Neural progenitor cell (in vitro differentiated cells): ENCODE measurements at regions not wholly inside any gene's neighbourhood (a gene's known extent, or its start where the extent isn't known, plus 50 kb on each side); places are given as distances from the start of the nearest gene placed in this dataset.

Experiments
- DNase-seq: peaks from one replicate; pipeline ENCODE4 v3.0.0-alpha.2; 2016; ENCODE audit warnings: low spot score
- H2AFZ ChIP-seq: fragments of 200-600 bp; sonication (generic); replicated peaks from 2 replicates; pipeline ENCODE4 v1.6.1; 2016; ENCODE audit warnings: antibody characterized with exemption
- H3F3A ChIP-seq: fragments of 200-600 bp; sonication (generic); 2 replicates; pipeline ENCODE4 v1.6.1; 2016; ENCODE audit warnings: antibody characterized with exemption, low read depth
- H3K27ac ChIP-seq: fragments of 200-600 bp; sonication (generic); 2 replicates; pipeline ENCODE4 v1.5.1; 2016; ENCODE audit warnings: mild to moderate bottlenecking
- H3K27me3 ChIP-seq: fragments of 200-600 bp; sonication (generic); 2 replicates; pipeline ENCODE4 v1.6.1; 2016; ENCODE audit warnings: mild to moderate bottlenecking, moderate library complexity
- H3K36me3 ChIP-seq: fragments of 200-600 bp; sonication (generic); 2 replicates; pipeline ENCODE4 v1.5.1; 2016
- H3K4me1 ChIP-seq: fragments of 200-600 bp; sonication (generic); 2 replicates; pipeline ENCODE4 v1.6.1; 2016; ENCODE audit warnings: mixed run types
- H3K4me2 ChIP-seq: fragments of 200-600 bp; sonication (generic); 2 replicates; pipeline ENCODE4 v1.6.1; 2016
- H3K4me3 ChIP-seq: fragments of 200-600 bp; sonication (generic); 2 replicates; pipeline ENCODE4 v1.5.1; 2016
- H3K79me2 ChIP-seq: fragments of 200-600 bp; sonication (generic); 2 replicates; pipeline ENCODE4 v1.6.1; 2016; ENCODE audit warnings: low read depth
- H3K9ac ChIP-seq: fragments of 200-600 bp; sonication (generic); 2 replicates; pipeline ENCODE4 v1.6.1; 2016
- H3K9me3 ChIP-seq: fragments of 200-600 bp; sonication (generic); 2 replicates; pipeline ENCODE4 v1.5.1; 2016; ENCODE audit warnings: low read depth
- H4K20me1 ChIP-seq: fragments of 200-600 bp; sonication (generic); 2 replicates; pipeline ENCODE4 v1.6.1; 2016; ENCODE audit warnings: low read depth
- H3K27ac Mint-ChIP-seq: 3 replicates; pipeline ENCODE4 v1.8.0; 2021; ENCODE audit warnings: mixed read lengths
- H3K27me3 Mint-ChIP-seq: 2 replicates; pipeline ENCODE4 v1.8.0; 2022; ENCODE audit warnings: low read depth, mild to moderate bottlenecking, inconsistent platforms, moderate library complexity, mixed read lengths; ENCODE audit not compliant: insufficient read depth
- H3K36me3 Mint-ChIP-seq: 3 replicates; pipeline ENCODE4 v1.8.0; 2021; ENCODE audit warnings: mixed read lengths
- H3K4me1 Mint-ChIP-seq: 3 replicates; pipeline ENCODE4 v1.8.0; 2021; ENCODE audit warnings: mixed read lengths
- H3K4me3 Mint-ChIP-seq: 3 replicates; pipeline ENCODE4 v1.8.0; 2021; ENCODE audit warnings: mild to moderate bottlenecking, moderate library complexity, mixed read lengths
- H3K9me3 Mint-ChIP-seq: 3 replicates; pipeline ENCODE4 v1.8.0; 2020; ENCODE audit warnings: mixed read lengths
- EZH2 ChIP-seq: fragments of 200-600 bp; sonication (generic); IDR thresholded peaks from 2 replicates; pipeline ENCODE4 v1.6.1; 2017; ENCODE audit warnings: antibody characterized with exemption, mild to moderate bottlenecking, moderate library complexity
- EZH2phosphoT487 ChIP-seq: fragments of 200-600 bp; sonication (generic); IDR thresholded peaks from 2 replicates; pipeline ENCODE4 v1.6.1; 2017; ENCODE audit warnings: antibody characterized with exemption
- TF ChIP-seq, protein P1 (sequence below): fragments of 200-600 bp; sonication (generic); IDR thresholded peaks from 2 replicates; pipeline ENCODE4 v1.5.1; 2017; ENCODE audit warnings: antibody characterized with exemption, mild to moderate bottlenecking

DNA sequence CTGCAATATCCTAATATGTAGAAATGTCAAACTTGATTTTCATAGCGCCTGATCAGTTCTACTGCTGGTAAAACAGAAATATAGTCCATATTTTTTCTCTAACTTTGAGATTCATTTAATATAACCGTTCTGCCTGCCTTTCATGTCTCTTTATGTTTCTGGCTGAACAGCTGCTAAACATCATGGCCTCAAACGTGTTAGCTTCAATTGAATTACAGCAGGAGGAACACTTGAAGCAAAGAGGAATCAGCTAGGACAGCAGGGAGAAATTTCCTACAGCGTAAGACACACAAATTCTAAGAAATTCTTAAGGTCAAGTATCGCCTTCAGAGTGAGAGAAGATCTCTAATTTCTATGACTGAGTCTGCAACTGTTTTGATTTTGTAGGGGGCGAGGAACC lies 433.2 kb downstream of the FBXO15 start:
- Mint-ChIP-seq H3K4me3 (no peak overlapping the region), H3K27me3 (peaks cover 2% of the 10 kb centered on the region), H3K4me1 (no peaks in the 10 kb centered on the region), H3K36me3 (no peaks in the 10 kb centered on the region), H3K9me3 (no peaks in the 10 kb centered on the region), H3K27ac (no peak overlapping the region)
- Histone ChIP-seq H3K27me3 (no peaks in the 10 kb centered on the region), H3K4me3 (no peak overlapping the region), H3K4me2 (no peak overlapping the region), H3K79me2 (no peaks in the 10 kb centered on the region), H2AFZ (no peak overlapping the region), H4K20me1 (no peaks in the 10 kb centered on the region), H3K27ac (no peak overlapping the region), H3F3A (no peaks in the 10 kb centered on the region), H3K9ac (no peak overlapping the region), H3K4me1 (no peaks in the 10 kb centered on the region), H3K36me3 (no peaks in the 10 kb centered on the region), H3K9me3 (no peaks in the 10 kb centered on the region)
- DNase-seq = no peak
- TF ChIP-seq EZH2phosphoT487 (no peak), EZH2 (no peak)
- TF ChIP-seq, protein P1, sequence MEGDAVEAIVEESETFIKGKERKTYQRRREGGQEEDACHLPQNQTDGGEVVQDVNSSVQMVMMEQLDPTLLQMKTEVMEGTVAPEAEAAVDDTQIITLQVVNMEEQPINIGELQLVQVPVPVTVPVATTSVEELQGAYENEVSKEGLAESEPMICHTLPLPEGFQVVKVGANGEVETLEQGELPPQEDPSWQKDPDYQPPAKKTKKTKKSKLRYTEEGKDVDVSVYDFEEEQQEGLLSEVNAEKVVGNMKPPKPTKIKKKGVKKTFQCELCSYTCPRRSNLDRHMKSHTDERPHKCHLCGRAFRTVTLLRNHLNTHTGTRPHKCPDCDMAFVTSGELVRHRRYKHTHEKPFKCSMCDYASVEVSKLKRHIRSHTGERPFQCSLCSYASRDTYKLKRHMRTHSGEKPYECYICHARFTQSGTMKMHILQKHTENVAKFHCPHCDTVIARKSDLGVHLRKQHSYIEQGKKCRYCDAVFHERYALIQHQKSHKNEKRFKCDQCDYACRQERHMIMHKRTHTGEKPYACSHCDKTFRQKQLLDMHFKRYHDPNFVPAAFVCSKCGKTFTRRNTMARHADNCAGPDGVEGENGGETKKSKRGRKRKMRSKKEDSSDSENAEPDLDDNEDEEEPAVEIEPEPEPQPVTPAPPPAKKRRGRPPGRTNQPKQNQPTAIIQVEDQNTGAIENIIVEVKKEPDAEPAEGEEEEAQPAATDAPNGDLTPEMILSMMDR = no peak

DNA sequence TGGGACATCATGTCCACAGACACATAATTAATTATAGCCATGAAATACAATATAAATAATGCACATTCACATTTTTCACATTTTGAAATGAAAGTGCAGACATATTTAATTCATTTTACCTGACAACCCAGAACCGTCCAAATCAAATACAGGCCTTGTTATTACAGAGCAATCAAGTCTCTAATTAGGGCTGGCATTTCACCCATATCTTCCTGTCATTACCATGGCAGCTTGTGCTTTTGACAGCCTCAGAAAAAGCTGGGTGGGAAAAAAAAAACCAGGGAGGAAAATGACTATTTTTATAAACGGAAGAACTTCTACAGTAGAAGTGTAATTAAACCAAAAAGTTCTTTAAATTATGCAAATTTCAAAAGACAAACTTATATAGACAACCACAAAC lies 436.4 kb downstream of the FBXO15 start:
- no peaks in the 10 kb centered on the region for H3K79me2 ChIP-seq
- H3K27me3 Mint-ChIP-seq = no peaks in the 10 kb centered on the region
- no peaks in the 10 kb centered on the region for H4K20me1 ChIP-seq
- H3F3A ChIP-seq = no peaks in the 10 kb centered on the region
- H3K9me3 ChIP-seq = no peaks in the 10 kb centered on the region
- no peaks in the 10 kb centered on the region for H3K27me3 ChIP-seq
- no peak overlapping the region for H3K4me3 ChIP-seq
- no peak overlapping the region for H3K27ac Mint-ChIP-seq
- no peaks in the 10 kb centered on the region for H3K9me3 Mint-ChIP-seq
- no peak overlapping the region for H2AFZ ChIP-seq
- H3K4me2 ChIP-seq = no peak overlapping the region
- no peak overlapping the region for H3K9ac ChIP-seq
- no peaks in the 10 kb centered on the region for H3K4me1 ChIP-seq
- DNase-seq = no peak
- H3K4me3 Mint-ChIP-seq = no peak overlapping the region
- TF ChIP-seq EZH2 (no peak), EZH2phosphoT487 (no peak)
- TF ChIP-seq, protein P1 = no peak
- no peak overlapping the region for H3K27ac ChIP-seq
- H3K4me1 Mint-ChIP-seq = no peaks in the 10 kb centered on the region
- H3K36me3 Mint-ChIP-seq = no peaks in the 10 kb centered on the region
- no peaks in the 10 kb centered on the region for H3K36me3 ChIP-seq

DNA sequence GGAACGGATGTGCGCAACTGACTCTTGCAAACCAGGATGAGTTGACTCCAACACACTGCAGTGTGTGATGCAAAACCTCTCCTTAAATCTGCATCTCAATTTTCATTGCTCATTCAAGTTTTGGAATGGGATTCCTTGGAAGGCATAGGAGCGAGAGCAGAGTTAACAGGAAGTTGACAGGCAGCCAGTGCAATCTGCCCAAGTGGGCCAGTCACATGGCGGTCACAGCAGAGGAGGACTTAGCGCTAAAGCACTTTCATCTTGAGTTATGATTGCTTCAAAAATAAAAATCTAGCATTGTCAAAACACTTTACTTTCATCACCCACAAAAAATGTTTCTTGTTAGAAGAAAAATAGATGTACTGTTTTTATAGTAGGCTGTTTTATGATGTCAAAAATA lies 439.0 kb downstream of the FBXO15 start:
- H3K9me3 ChIP-seq = no peaks in the 10 kb centered on the region
- H3K4me1 Mint-ChIP-seq = no peaks in the 10 kb centered on the region
- H3K27me3 ChIP-seq = no peaks in the 10 kb centered on the region
- no peaks in the 10 kb centered on the region for H4K20me1 ChIP-seq
- no peaks in the 10 kb centered on the region for H3K79me2 ChIP-seq
- H3K36me3 Mint-ChIP-seq = no peaks in the 10 kb centered on the region
- peak overlapping the region; percentile 11 for H2AFZ ChIP-seq
- no peak overlapping the region for H3K9ac ChIP-seq
- no peaks in the 10 kb centered on the region for H3K27me3 Mint-ChIP-seq
- no peak overlapping the region for H3K27ac Mint-ChIP-seq
- no peaks in the 10 kb centered on the region for H3F3A ChIP-seq
- no peak overlapping the region for H3K4me3 Mint-ChIP-seq
- no peaks in the 10 kb centered on the region for H3K4me1 ChIP-seq
- H3K36me3 ChIP-seq = no peaks in the 10 kb centered on the region
- no peak overlapping the region for H3K27ac ChIP-seq
- H3K9me3 Mint-ChIP-seq = no peaks in the 10 kb centered on the region
- no peak overlapping the region for H3K4me2 ChIP-seq
- H3K4me3 ChIP-seq = no peak overlapping the region
- TF ChIP-seq, protein P1 = no peak
- TF ChIP-seq EZH2 = no peak
- TF ChIP-seq EZH2phosphoT487 = no peak
- no peak for DNase-seq

DNA sequence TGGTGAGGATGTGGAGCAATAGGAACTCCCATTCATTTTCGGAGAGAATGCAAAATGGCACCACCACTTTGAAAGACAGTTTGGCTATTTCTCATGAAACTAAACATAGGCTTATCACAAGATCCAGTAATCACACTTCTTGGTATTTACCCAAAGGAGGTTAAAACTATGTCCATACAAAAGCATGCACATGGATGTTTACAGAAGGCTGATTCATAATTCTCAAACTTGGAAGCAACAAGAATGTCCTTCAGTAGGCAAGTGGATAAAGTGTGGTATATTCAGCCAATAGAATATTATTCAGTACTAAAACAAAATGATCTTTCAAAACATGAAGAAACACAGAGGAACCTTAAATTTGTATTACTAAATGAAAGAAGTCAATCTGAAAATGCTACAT lies 440.6 kb downstream of the FBXO15 start:
- Mint-ChIP-seq H3K27me3 (no peaks in the 10 kb centered on the region), H3K27ac (no peak overlapping the region), H3K36me3 (no peaks in the 10 kb centered on the region), H3K9me3 (no peaks in the 10 kb centered on the region), H3K4me3 (no peak overlapping the region), H3K4me1 (no peaks in the 10 kb centered on the region)
- H3K27ac ChIP-seq = no peak overlapping the region
- H3K36me3 ChIP-seq = no peaks in the 10 kb centered on the region
- no peak overlapping the region for H3K4me3 ChIP-seq
- no peaks in the 10 kb centered on the region for H3K79me2 ChIP-seq
- H4K20me1 ChIP-seq = no peaks in the 10 kb centered on the region
- no peaks in the 10 kb centered on the region for H3F3A ChIP-seq
- H3K4me2 ChIP-seq = no peak overlapping the region
- no peaks in the 10 kb centered on the region for H3K27me3 ChIP-seq
- H3K4me1 ChIP-seq = no peaks in the 10 kb centered on the region
- DNase-seq = no peak
- H2AFZ ChIP-seq = no peak overlapping the region
- no peak overlapping the region for H3K9ac ChIP-seq
- no peak for TF ChIP-seq EZH2phosphoT487
- TF ChIP-seq EZH2 = no peak
- TF ChIP-seq, protein P1 = no peak
- no peaks in the 10 kb centered on the region for H3K9me3 ChIP-seq
